Activated B cell treated with CpG ODN at 0.5 μM for 24 hours (primary cell): ENCODE measurements at regions not wholly inside any gene's neighbourhood (a gene's known extent, or its start where the extent isn't known, plus 50 kb on each side); places are given as distances from the start of the nearest gene placed in this dataset.

ENCODE experiments used
- ATAC-seq: fragments of 200-7000 bp; cut with Tn5 transposase; one replicate; pipeline ENCODE4 v1.10.0; 2021; ENCODE audit warnings: low read depth, mild to moderate bottlenecking, moderate library complexity
- CTCF ChIA-PET: fragments of 350-600 bp; sonication (Branson Sonifier 250); formaldehyde crosslinking; loops from one replicate; lab custom pipeline; 2021; ENCODE audit warnings: antibody characterized with exemption; lab: Charles Lee
- POLR2A ChIA-PET: fragments of 350-600 bp; sonication (Branson Sonifier 250); formaldehyde crosslinking; loops from one replicate; lab custom pipeline; 2021; ENCODE audit warnings: antibody characterized with exemption; lab: Charles Lee
- DNase-seq: peaks from one replicate; pipeline ENCODE4 v3.0.0; 2022
- H3K27ac Mint-ChIP-seq: one replicate; pipeline ENCODE4 v1.8.0; 2020; ENCODE audit warnings: mixed read lengths
- H3K27me3 Mint-ChIP-seq: one replicate; pipeline ENCODE4 v1.8.0; 2021; ENCODE audit warnings: mixed read lengths
- H3K36me3 Mint-ChIP-seq: one replicate; pipeline ENCODE4 v1.8.0; 2021; ENCODE audit warnings: low read depth, mixed read lengths
- H3K4me1 Mint-ChIP-seq: one replicate; pipeline ENCODE4 v1.8.0; 2021; ENCODE audit warnings: mixed read lengths
- H3K4me3 Mint-ChIP-seq: one replicate; pipeline ENCODE4 v1.8.0; 2020; ENCODE audit warnings: mild to moderate bottlenecking, mixed read lengths
- H3K9me3 Mint-ChIP-seq: one replicate; pipeline ENCODE4 v1.8.0; 2020; ENCODE audit warnings: mixed read lengths
- CTCF ChIP-seq: fragments of 200-600 bp; IDR thresholded peaks from one replicate; pipeline ENCODE4 v1.8.0; 2022; ENCODE audit warnings: antibody characterized with exemption, mild to moderate bottlenecking
- intact Hi-C: fragments of 100-400 bp; cut with micrococcal nuclease; formaldehyde crosslinking; loops from one replicate; pipeline ENCODE4 v1.15.1; 2024

- no peaks in the 10 kb centered on the region for H3K36me3 Mint-ChIP-seq
- no peak for DNase-seq
- H3K27ac Mint-ChIP-seq = no peak overlapping the region
- H3K4me1 Mint-ChIP-seq = no peaks in the 10 kb centered on the region
- TF ChIP-seq CTCF = no peak
- ATAC-seq = no peak
- intact Hi-C loops = no loop called here
- peaks cover 8% of the 10 kb centered on the region for H3K27me3 Mint-ChIP-seq
- H3K4me3 Mint-ChIP-seq = no peak overlapping the region
- ChIA-PET CTCF (no interaction called here), POLR2A (no interaction called here)
- no peaks in the 10 kb centered on the region for H3K9me3 Mint-ChIP-seq
These were observed 111.7 kb downstream of the ABCC12 start for GRCh38 chr16:48044117-48044516.

DNA sequence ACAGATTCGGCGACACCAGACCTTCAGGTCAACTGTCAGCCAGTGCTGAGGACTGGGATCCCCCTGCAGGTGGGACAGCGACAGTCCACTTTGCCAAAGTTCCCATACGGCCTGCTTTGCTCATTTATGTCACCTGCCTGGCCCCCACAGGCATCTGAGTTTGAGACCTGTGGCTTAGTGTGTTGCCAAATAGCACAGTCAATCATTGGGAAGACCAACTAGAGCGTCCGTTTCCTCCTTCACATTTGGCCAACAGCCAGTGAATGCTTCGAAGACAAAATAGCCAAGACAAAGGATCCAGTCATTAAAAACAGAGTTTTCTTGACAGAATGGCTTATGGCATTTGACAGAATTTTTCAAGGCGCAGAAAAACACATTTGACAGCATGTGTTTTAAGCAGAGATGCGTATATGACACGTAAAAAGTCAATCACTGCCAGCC is 113.8 kb downstream of the ABCC12 start:
- peaks cover 7% of the 10 kb centered on the region for H3K27me3 Mint-ChIP-seq
- POLR2A ChIA-PET = no interaction called here
- no peak overlapping the region for H3K27ac Mint-ChIP-seq
- DNase-seq (no peak), ATAC-seq (no peak)
- intact Hi-C loops = no loop called here
- H3K9me3 Mint-ChIP-seq = no peaks in the 10 kb centered on the region
- no peak for TF ChIP-seq CTCF
- H3K4me3 Mint-ChIP-seq = no peak overlapping the region
- no peaks in the 10 kb centered on the region for H3K36me3 Mint-ChIP-seq
- CTCF ChIA-PET = no interaction called here
- H3K4me1 Mint-ChIP-seq = no peaks in the 10 kb centered on the region

DNA sequence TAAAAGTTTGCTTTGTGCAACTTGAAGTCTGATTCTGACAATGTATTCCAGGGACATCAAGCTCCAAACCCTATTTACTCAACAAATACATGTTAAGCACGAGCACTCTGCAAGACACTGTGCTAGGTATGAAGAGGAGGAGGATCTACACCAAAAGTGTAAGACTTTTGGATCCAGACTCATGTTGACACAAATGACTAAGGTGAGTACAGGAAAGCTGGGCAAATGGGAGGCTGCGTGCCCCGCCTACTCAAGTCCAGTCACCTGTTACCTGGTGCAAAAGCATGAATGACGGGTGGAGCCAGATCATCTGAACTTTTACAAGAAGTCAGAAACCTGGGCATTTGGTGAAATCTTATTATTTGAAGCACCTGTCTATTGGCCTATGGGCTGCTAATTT is 120.7 kb downstream of the ABCC12 start:
- intact Hi-C loops = no loop called here
- no peak for DNase-seq
- no peak overlapping the region for H3K4me3 Mint-ChIP-seq
- H3K4me1 Mint-ChIP-seq = no peaks in the 10 kb centered on the region
- peaks cover 9% of the 10 kb centered on the region for H3K27me3 Mint-ChIP-seq
- no peaks in the 10 kb centered on the region for H3K36me3 Mint-ChIP-seq
- ChIA-PET CTCF (no interaction called here), POLR2A (no interaction called here)
- no peak for TF ChIP-seq CTCF
- H3K27ac Mint-ChIP-seq = no peak overlapping the region
- peaks cover 3% of the 10 kb centered on the region for H3K9me3 Mint-ChIP-seq
- no peak for ATAC-seq

GRCh38 chr16:48030926-48031325 is 124.9 kb downstream of the ABCC12 start:
- intact Hi-C loops = no loop called here
- ChIA-PET CTCF (no interaction called here), POLR2A (no interaction called here)
- Mint-ChIP-seq H3K9me3 (peaks cover 3% of the 10 kb centered on the region), H3K27ac (no peak overlapping the region), H3K36me3 (no peaks in the 10 kb centered on the region), H3K4me3 (no peak overlapping the region), H3K27me3 (peaks cover 9% of the 10 kb centered on the region), H3K4me1 (no peaks in the 10 kb centered on the region)
- ATAC-seq (no peak), DNase-seq (no peak)
- TF ChIP-seq CTCF = no peak

DNA sequence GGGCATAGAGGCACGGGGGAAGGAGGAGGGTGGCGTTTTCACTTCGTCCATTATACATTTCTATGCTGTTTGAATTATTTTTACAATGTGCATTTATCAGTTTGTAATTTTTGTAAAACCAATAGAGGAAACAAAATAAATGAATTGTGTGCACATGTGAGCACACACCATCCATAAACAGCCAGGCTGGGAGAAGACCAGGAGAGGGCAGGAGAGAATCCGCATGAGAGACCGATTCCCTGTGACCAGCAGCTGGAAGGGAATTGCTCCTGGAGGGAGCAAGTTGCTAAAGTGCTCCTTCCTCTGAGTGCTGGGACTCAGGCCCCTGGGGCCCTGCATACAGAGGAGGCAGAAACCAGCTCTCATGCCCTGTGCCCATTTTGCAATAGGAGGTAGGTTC is 126.0 kb downstream of the ABCC12 start:
- ATAC-seq = no peak
- DNase-seq = no peak

More for the DNA sequence above, 126.0 kb downstream of the ABCC12 start:
- Mint-ChIP-seq H3K4me1 (no peaks in the 10 kb centered on the region), H3K36me3 (no peaks in the 10 kb centered on the region), H3K9me3 (peaks cover 3% of the 10 kb centered on the region), H3K27me3 (peaks cover 9% of the 10 kb centered on the region), H3K27ac (no peak overlapping the region), H3K4me3 (no peak overlapping the region)
- no peak for TF ChIP-seq CTCF
- ChIA-PET POLR2A (no interaction called here), CTCF (no interaction called here)
- intact Hi-C loops = no loop called here
